H9 (cell line): ENCODE measurements at regions not wholly inside any gene's neighbourhood (a gene's known extent, or its start where the extent isn't known, plus 50 kb on each side); places are given as distances from the start of the nearest gene placed in this dataset.

ENCODE experiments used
- DNase-seq: peaks from one replicate; pipeline ENCODE4 v3.0.0-alpha.2; 2017
- H2AFZ ChIP-seq: one replicate; pipeline ENCODE4 v1.6.1; 2013; ENCODE audit warnings: mild to moderate bottlenecking, low read length, control low read depth, moderate library complexity
- H2AK5ac ChIP-seq: 2 replicates; pipeline ENCODE4 v1.6.1; 2013; ENCODE audit warnings: low read length, control low read depth, mixed read lengths; ENCODE audit not compliant: insufficient read length
- H2BK120ac ChIP-seq: one replicate; pipeline ENCODE4 v1.6.1; 2013; ENCODE audit warnings: low read depth, mild to moderate bottlenecking, low read length, control low read depth, inconsistent platforms; ENCODE audit not compliant: poor library complexity, severe bottlenecking
- H2BK12ac ChIP-seq: 2 replicates; pipeline ENCODE4 v1.6.1; 2013; ENCODE audit warnings: low read length, control low read depth, mixed read lengths, low read depth; ENCODE audit not compliant: insufficient read length
- H2BK15ac ChIP-seq: 2 replicates; pipeline ENCODE4 v1.6.1; 2013; ENCODE audit warnings: low read depth, low read length, control low read depth
- H2BK20ac ChIP-seq: one replicate; pipeline ENCODE4 v1.6.1; 2013; ENCODE audit warnings: low read depth, mild to moderate bottlenecking, low read length, control low read depth, inconsistent platforms; ENCODE audit not compliant: poor library complexity, severe bottlenecking
- H2BK5ac ChIP-seq: 2 replicates; pipeline ENCODE4 v1.6.1; 2013; ENCODE audit warnings: low read length, control low read depth, mixed read lengths; ENCODE audit not compliant: insufficient read length
- H3K14ac ChIP-seq: 2 replicates; pipeline ENCODE4 v1.6.1; 2013; ENCODE audit warnings: low read length, control low read depth; ENCODE audit not compliant: insufficient read depth
- H3K18ac ChIP-seq: 2 replicates; pipeline ENCODE4 v1.6.1; 2013; ENCODE audit warnings: low read depth, mild to moderate bottlenecking, mixed read lengths, low read length, control low read depth; ENCODE audit not compliant: insufficient read length
- H3K23ac ChIP-seq: 2 replicates; pipeline ENCODE4 v1.6.1; 2013; ENCODE audit warnings: low read length, control low read depth, mixed read lengths, low read depth; ENCODE audit not compliant: insufficient read length
- H3K23me2 ChIP-seq: 2 replicates; pipeline ENCODE4 v1.6.1; 2013; ENCODE audit warnings: low read depth, mild to moderate bottlenecking, mixed read lengths, low read length, control low read depth; ENCODE audit not compliant: insufficient read length, poor library complexity, severe bottlenecking
- H3K27ac ChIP-seq: 2 replicates; pipeline ENCODE4 v1.5.1; 2013; ENCODE audit warnings: low read length, control low read depth, mixed read lengths, low read depth; ENCODE audit not compliant: insufficient read length
- H3K27me3 ChIP-seq: 2 replicates; pipeline ENCODE4 v1.6.1; 2013; ENCODE audit warnings: low read length, control low read depth, inconsistent platforms; ENCODE audit not compliant: insufficient read depth
- H3K4ac ChIP-seq: 2 replicates; pipeline ENCODE4 v1.6.1; 2013; ENCODE audit warnings: low read depth, mild to moderate bottlenecking, control low read depth, inconsistent platforms, low read length, moderate library complexity
- H3K4me1 ChIP-seq: 2 replicates; pipeline ENCODE4 v1.6.1; 2013; ENCODE audit warnings: low read length, control low read depth, inconsistent platforms; ENCODE audit not compliant: insufficient read depth
- H3K4me2 ChIP-seq: 2 replicates; pipeline ENCODE4 v1.6.1; 2013; ENCODE audit warnings: low read length, control low read depth, mixed read lengths; ENCODE audit not compliant: insufficient read length, insufficient read depth
- H3K56ac ChIP-seq: 2 replicates; pipeline ENCODE4 v1.6.1; 2013; ENCODE audit warnings: low read depth, mild to moderate bottlenecking, mixed read lengths, low read length, control low read depth; ENCODE audit not compliant: insufficient read length
- H3K79me1 ChIP-seq: 2 replicates; pipeline ENCODE4 v1.6.1; 2013; ENCODE audit warnings: low read depth, mild to moderate bottlenecking, moderate library complexity, low read length, control low read depth, inconsistent platforms; ENCODE audit not compliant: insufficient read depth, poor library complexity, severe bottlenecking
- H3K79me2 ChIP-seq: 2 replicates; pipeline ENCODE4 v1.6.1; 2013; ENCODE audit warnings: low read length, control low read depth, inconsistent platforms; ENCODE audit not compliant: insufficient read depth
- H3K9ac ChIP-seq: 2 replicates; pipeline ENCODE4 v1.6.1; 2013; ENCODE audit warnings: low read length, control low read depth, mixed read lengths; ENCODE audit not compliant: insufficient read length; ENCODE audit errors: extremely low read depth
- H3K9me3 ChIP-seq: one replicate; pipeline ENCODE4 v1.6.1; 2013; ENCODE audit warnings: low read depth, low read length, inconsistent platforms; ENCODE audit not compliant: control insufficient read depth
- H3T11ph ChIP-seq: one replicate; pipeline ENCODE4 v1.6.1; 2013; ENCODE audit warnings: mild to moderate bottlenecking, low read length, control low read depth, inconsistent platforms
- H4K20me1 ChIP-seq: one replicate; pipeline ENCODE4 v1.6.1; 2013; ENCODE audit not compliant: control insufficient read depth, insufficient read length, insufficient read depth
- H4K5ac ChIP-seq: 2 replicates; pipeline ENCODE4 v1.6.1; 2013; ENCODE audit warnings: low read depth, mild to moderate bottlenecking, mixed read lengths, low read length, control low read depth; ENCODE audit not compliant: insufficient read length
- H4K8ac ChIP-seq: replicated peaks from 2 replicates; pipeline ENCODE4 v1.6.1; 2013; ENCODE audit warnings: low read length, control low read depth, mixed read lengths, low read depth; ENCODE audit not compliant: insufficient read length
- H4K91ac ChIP-seq: 2 replicates; pipeline ENCODE4 v1.6.1; 2013; ENCODE audit warnings: low read depth, mild to moderate bottlenecking, moderate library complexity, mixed read lengths, low read length, control low read depth; ENCODE audit not compliant: insufficient read length
- H3K27ac Mint-ChIP-seq, 3 experiments: 2 replicates in 2 of 3; 3 replicates in 1 of 3; pipeline ENCODE4 v1.8.0; 2020 to 2021; ENCODE audit warnings: mixed read lengths in 3 of 3, mild to moderate bottlenecking in 1 of 3, moderate library complexity in 1 of 3
- H3K27me3 Mint-ChIP-seq: 2 replicates; pipeline ENCODE4 v1.8.0; 2021; ENCODE audit warnings: low read depth, mild to moderate bottlenecking, moderate library complexity, mixed read lengths
- H3K36me3 Mint-ChIP-seq, 3 experiments: 2 replicates in 2 of 3; 3 replicates in 1 of 3; pipeline ENCODE4 v1.8.0; 2020 to 2021; ENCODE audit warnings: low read depth in 3 of 3, mixed read lengths in 3 of 3; ENCODE audit not compliant: insufficient read depth in 1 of 3
- H3K4me1 Mint-ChIP-seq, 2 experiments: 2 replicates each; pipeline ENCODE4 v1.8.0; 2020; ENCODE audit warnings: mixed read lengths in 2 of 2
- H3K4me3 Mint-ChIP-seq, 2 experiments: 2 replicates in 1 of 2; 3 replicates in 1 of 2; pipeline ENCODE4 v1.8.0; 2020 to 2021; ENCODE audit warnings: mild to moderate bottlenecking in 2 of 2, mixed read lengths in 2 of 2, moderate library complexity in 1 of 2
- H3K9me3 Mint-ChIP-seq, 2 experiments: 2 replicates in 1 of 2; 3 replicates in 1 of 2; pipeline ENCODE4 v1.8.0; 2020; ENCODE audit warnings: mild to moderate bottlenecking in 2 of 2, mixed read lengths in 2 of 2, moderate library complexity in 1 of 2
- WGBS: extraction: QIAGEN DNeasy Blood & Tissue Kit; methylation state at CpG from one replicate; pipeline ENCODE4 v1.1.7; 2013; ENCODE audit warnings: missing lambda C conversion rate, low lambda C conversion rate, mixed read lengths; ENCODE audit not compliant: insufficient read length; ENCODE audit errors: extremely low coverage; 5-methylcytosine and 5-hydroxymethylcytosine counted together
- TF ChIP-seq, protein P1 (sequence below): fragments of 200-600 bp; sonication (generic); conservative IDR thresholded peaks from 3 replicates; pipeline ENCODE4 v1.8.0; 2021; ENCODE audit warnings: antibody characterized with exemption, mild to moderate bottlenecking

DNA sequence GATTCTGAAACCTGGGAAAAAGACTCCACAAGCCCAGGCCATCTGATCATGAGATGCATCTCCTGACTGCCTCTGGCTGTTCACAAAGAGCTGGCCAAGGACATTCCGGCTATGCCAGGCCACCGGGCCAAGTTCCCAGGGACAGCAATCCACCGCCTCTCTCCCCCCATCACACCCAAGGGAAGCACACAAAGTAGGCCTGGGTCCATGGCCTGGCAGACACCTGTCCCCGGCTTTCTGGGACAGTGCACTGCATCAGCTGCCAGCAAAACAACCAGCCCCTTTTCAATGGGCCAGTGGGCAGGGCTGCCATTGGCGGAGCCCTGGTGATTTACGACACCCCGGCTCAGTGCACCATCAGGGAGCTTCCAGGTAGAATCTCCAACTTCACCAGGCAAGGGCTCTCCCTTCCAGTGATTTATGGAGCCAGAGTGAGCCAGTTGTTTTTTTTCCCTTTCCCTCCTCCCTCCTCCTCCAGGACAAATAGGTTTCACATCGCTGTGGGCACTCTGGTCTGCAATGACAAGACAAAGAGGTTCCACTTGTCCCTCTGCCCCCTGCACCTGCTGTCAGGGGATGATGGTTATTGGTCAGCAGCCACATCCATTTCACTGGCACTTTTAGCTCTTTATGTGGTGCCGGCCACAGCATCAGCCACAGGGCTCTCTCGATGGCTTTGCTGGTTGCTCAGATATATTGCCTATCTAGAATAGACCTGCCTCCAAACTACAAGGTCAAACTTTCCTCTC lies 149.6 kb downstream of the SLC38A6 start:
- H2AK5ac ChIP-seq = no peak overlapping the region
- H3K9me3 ChIP-seq = no peaks in the 10 kb centered on the region
- H3K4me2 ChIP-seq = no peak overlapping the region
- no peak overlapping the region for H3K18ac ChIP-seq
- no peaks in the 10 kb centered on the region for H3K79me1 ChIP-seq
- no peak overlapping the region for H4K8ac ChIP-seq
- H3K14ac ChIP-seq = no peak overlapping the region
- H4K20me1 ChIP-seq = no peaks in the 10 kb centered on the region
- H4K91ac ChIP-seq = no peak overlapping the region
- no peak overlapping the region for H3K56ac ChIP-seq
- H3K27ac ChIP-seq = no peak overlapping the region
- H2AFZ ChIP-seq = no peak overlapping the region
- no peak overlapping the region for H2BK12ac ChIP-seq
- no peak overlapping the region for H2BK5ac ChIP-seq
- no peaks in the 10 kb centered on the region for H3K79me2 ChIP-seq
- H3K4ac ChIP-seq = no peak overlapping the region
- no peaks in the 10 kb centered on the region for H3K27me3 ChIP-seq
- H3K36me3 Mint-ChIP-seq = peaks cover under 1 to 10% (median 4%) of the 10 kb centered on the region in 3 experiments; a peak in 5 of 7 replicates
- H4K5ac ChIP-seq = no peak overlapping the region
- no CpG with 5 or more reads among the region's 10 CpGs for WGBS
- H2BK15ac ChIP-seq = no peak overlapping the region
- TF ChIP-seq, protein P1, sequence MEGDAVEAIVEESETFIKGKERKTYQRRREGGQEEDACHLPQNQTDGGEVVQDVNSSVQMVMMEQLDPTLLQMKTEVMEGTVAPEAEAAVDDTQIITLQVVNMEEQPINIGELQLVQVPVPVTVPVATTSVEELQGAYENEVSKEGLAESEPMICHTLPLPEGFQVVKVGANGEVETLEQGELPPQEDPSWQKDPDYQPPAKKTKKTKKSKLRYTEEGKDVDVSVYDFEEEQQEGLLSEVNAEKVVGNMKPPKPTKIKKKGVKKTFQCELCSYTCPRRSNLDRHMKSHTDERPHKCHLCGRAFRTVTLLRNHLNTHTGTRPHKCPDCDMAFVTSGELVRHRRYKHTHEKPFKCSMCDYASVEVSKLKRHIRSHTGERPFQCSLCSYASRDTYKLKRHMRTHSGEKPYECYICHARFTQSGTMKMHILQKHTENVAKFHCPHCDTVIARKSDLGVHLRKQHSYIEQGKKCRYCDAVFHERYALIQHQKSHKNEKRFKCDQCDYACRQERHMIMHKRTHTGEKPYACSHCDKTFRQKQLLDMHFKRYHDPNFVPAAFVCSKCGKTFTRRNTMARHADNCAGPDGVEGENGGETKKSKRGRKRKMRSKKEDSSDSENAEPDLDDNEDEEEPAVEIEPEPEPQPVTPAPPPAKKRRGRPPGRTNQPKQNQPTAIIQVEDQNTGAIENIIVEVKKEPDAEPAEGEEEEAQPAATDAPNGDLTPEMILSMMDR = no peak
- H3K27ac Mint-ChIP-seq = no peak overlapping the region
- peaks cover 38 to 39% of the 10 kb centered on the region in 2 experiments for H3K4me1 Mint-ChIP-seq
- peaks cover 2% of the 10 kb centered on the region; the same call in 1 of the 2 replicates for H3K27me3 Mint-ChIP-seq
- peaks cover 7 to 12% of the 10 kb centered on the region in 2 experiments; a peak in 4 of 5 replicates for H3K9me3 Mint-ChIP-seq
- H3K23me2 ChIP-seq = no peaks in the 10 kb centered on the region
- no peak overlapping the region for H3K9ac ChIP-seq
- H3T11ph ChIP-seq = no peak overlapping the region
- H3K4me3 Mint-ChIP-seq = no peak overlapping the region
- H2BK120ac ChIP-seq = no peak overlapping the region
- no peak overlapping the region for H3K23ac ChIP-seq
- DNase-seq = no peak
- H2BK20ac ChIP-seq = no peak overlapping the region
- no peaks in the 10 kb centered on the region; the same call in 1 of the 2 replicates for H3K4me1 ChIP-seq
